PC-9 (cell line): ENCODE measurements at regions not wholly inside any gene's neighbourhood (a gene's known extent, or its start where the extent isn't known, plus 50 kb on each side); places are given as distances from the start of the nearest gene placed in this dataset.
"Not testable (repeated sequence)": the region's sequence is repeated elsewhere in the genome, so short reads cannot be mapped to it uniquely, and the experiment has no call there.

Experiments used
- BruUV-seq: library from RNA; stranded (reverse); fragments of 400-500 nt; replicated peaks from 2 replicates; lab custom pipeline; 2021; lab: Mats Ljungman, UMichigan
- CTCF ChIA-PET: fragments of 300-600 bp; sonication (Branson Sonifier 250); formaldehyde crosslinking; loops from one replicate; lab custom pipeline; 2022; ENCODE audit warnings: antibody characterized with exemption; lab: Charles Lee
- POLR2A ChIA-PET: fragments of 300-600 bp; sonication (Branson Sonifier 250); formaldehyde crosslinking; loops from one replicate; lab custom pipeline; 2022; ENCODE audit warnings: antibody characterized with exemption; ENCODE audit not compliant: unreplicated experiment; lab: Charles Lee
- DNase-seq, 2 experiments: peaks; one replicate each; pipeline versions ENCODE4 v3.0.0 to v3.0.0-alpha.2; 2015 to 2022; ENCODE audit warnings: mixed read lengths in 1 of 2
- H2AFZ ChIP-seq: fragments of 200-600 bp; sonication (generic); 2 replicates; pipeline ENCODE4 v1.8.1; 2017; ENCODE audit warnings: antibody characterized with exemption
- H3F3A ChIP-seq: fragments of 200-600 bp; sonication (generic); 2 replicates; pipeline ENCODE4 v1.8.1; 2017; ENCODE audit warnings: antibody characterized with exemption, mild to moderate bottlenecking, low read depth; ENCODE audit not compliant: insufficient read depth
- H3K27ac ChIP-seq: fragments of 200-600 bp; sonication (generic); 2 replicates; pipeline ENCODE4 v1.6.1; 2016; ENCODE audit warnings: mixed run types
- H3K27me3 ChIP-seq: fragments of 200-600 bp; sonication (generic); 2 replicates; pipeline ENCODE4 v1.6.1; 2016; ENCODE audit warnings: low read depth, mixed run types; ENCODE audit not compliant: insufficient read depth
- H3K36me3 ChIP-seq: fragments of 200-600 bp; sonication (generic); 2 replicates; pipeline ENCODE4 v1.6.1; 2016; ENCODE audit warnings: low read depth, mixed run types
- H3K4me1 ChIP-seq: fragments of 200-600 bp; sonication (generic); replicated peaks from 2 replicates; pipeline ENCODE4 v1.6.1; 2016; ENCODE audit warnings: mixed run types; ENCODE audit not compliant: insufficient read depth
- H3K4me2 ChIP-seq: fragments of 200-600 bp; sonication (generic); 2 replicates; pipeline ENCODE4 v1.6.1; 2017; ENCODE audit warnings: mixed run types
- H3K4me3 ChIP-seq: fragments of 200-600 bp; sonication (generic); 2 replicates; pipeline ENCODE4 v1.6.1; 2016; ENCODE audit warnings: mixed run types
- H3K79me2 ChIP-seq: fragments of 200-600 bp; sonication (generic); 2 replicates; pipeline ENCODE4 v1.6.1; 2017; ENCODE audit warnings: low read depth, mixed run types
- H3K9me2 ChIP-seq: fragments of 200-600 bp; sonication (generic); 2 replicates; pipeline ENCODE4 v1.8.1; 2017; ENCODE audit warnings: mild to moderate bottlenecking; ENCODE audit not compliant: insufficient read depth
- H3K9me3 ChIP-seq: fragments of 200-600 bp; sonication (generic); 2 replicates; pipeline ENCODE4 v1.8.1; 2016; ENCODE audit warnings: low read depth; ENCODE audit not compliant: insufficient read depth
- H4K20me1 ChIP-seq: fragments of 200-600 bp; sonication (generic); 2 replicates; pipeline ENCODE4 v1.8.1; 2017; ENCODE audit not compliant: insufficient read depth
- CTCF ChIP-seq: fragments of 200-600 bp; sonication (generic); conservative IDR thresholded peaks from 2 replicates; pipeline ENCODE4 v1.6.1; 2017; ENCODE audit warnings: mixed run types, antibody characterized with exemption, mild to moderate bottlenecking, moderate library complexity
- EZH2 ChIP-seq: fragments of 200-600 bp; sonication (generic); IDR thresholded peaks from 2 replicates; pipeline ENCODE4 v1.8.0; 2017; ENCODE audit warnings: antibody characterized with exemption, low read depth
- intact Hi-C: fragments of 100-400 bp; cut with micrococcal nuclease; formaldehyde crosslinking; loops from one replicate; pipeline ENCODE4 v1.10.0; 2022; ENCODE audit not compliant: unreplicated experiment

GRCh38 chr12:33041562-33041961 lies 145.0 kb upstream of the PKP2 start:
- POLR2A ChIA-PET, result no interaction called here

GRCh38 chr12:33033999-33034398 lies 137.4 kb upstream of the PKP2 start:
- BruUV-seq, H3F3A ChIP-seq, H3K4me2 ChIP-seq, CTCF ChIA-PET, intact Hi-C loops, H3K36me3 ChIP-seq, H3K27me3 ChIP-seq, H3K79me2 ChIP-seq, H2AFZ ChIP-seq, H3K27ac ChIP-seq, H3K9me2 ChIP-seq, POLR2A ChIA-PET, H3K9me3 ChIP-seq, H3K4me3 ChIP-seq, DNase-seq, H4K20me1 ChIP-seq, H3K4me1 ChIP-seq: not testable (repeated sequence)

More at GRCh38 chr12:33041562-33041961, 145.0 kb upstream of the PKP2 start:
- Histone ChIP-seq H3K4me1 (no peaks in the 10 kb centered on the region), H3K4me2 (no peak overlapping the region), H3K36me3 (no peaks in the 10 kb centered on the region), H2AFZ (no peak overlapping the region), H3K4me3 (no peak overlapping the region), H3K27ac (no peak overlapping the region), H3K27me3 (no peaks in the 10 kb centered on the region), H3K9me3 (peaks cover 3% of the 10 kb centered on the region; the same call in 1 of the 2 replicates), H3K79me2 (no peaks in the 10 kb centered on the region), H3F3A (no peaks in the 10 kb centered on the region), H3K9me2 (no peaks in the 10 kb centered on the region), H4K20me1 (no peaks in the 10 kb centered on the region)
- no TSS peak for BruUV-seq
- CTCF ChIA-PET, result no interaction called here
- no peak for TF ChIP-seq CTCF
- TF ChIP-seq EZH2, result no peak
- DNase-seq, result no peak
- intact Hi-C loops, result no loop called here

GRCh38 chr12:33026791-33027190 lies 130.2 kb upstream of the PKP2 start:
- Histone ChIP-seq H4K20me1 (no peaks in the 10 kb centered on the region), H3K4me1 (peaks cover 2% of the 10 kb centered on the region), H3K4me3 (no peak overlapping the region), H3K9me3 (no peaks in the 10 kb centered on the region; the same call in 1 of the 2 replicates), H3F3A (0 out of 2 replicates have a peak, but pooled peaks cover 1% of the 10 kb centered on the region), H3K4me2 (no peak overlapping the region), H3K27me3 (no peaks in the 10 kb centered on the region), H3K9me2 (no peaks in the 10 kb centered on the region), H3K36me3 (no peaks in the 10 kb centered on the region), H2AFZ (peak overlapping the region; percentile 62; the same call in 1 of the 2 replicates), H3K27ac (no peak overlapping the region), H3K79me2 (no peaks in the 10 kb centered on the region)
- intact Hi-C loops, result no loop called here
- no TSS peak for BruUV-seq
- CTCF ChIA-PET, result no interaction called here
- TF ChIP-seq CTCF (no peak), EZH2 (no peak)
- POLR2A ChIA-PET, result no interaction called here
- DNase-seq, result no peak

- H3K4me2 ChIP-seq, intact Hi-C loops, H3K4me3 ChIP-seq, H3K9me3 ChIP-seq, H3K36me3 ChIP-seq, H3K27me3 ChIP-seq, POLR2A ChIA-PET, H3K9me2 ChIP-seq, H2AFZ ChIP-seq, CTCF ChIA-PET, H4K20me1 ChIP-seq, H3K27ac ChIP-seq, H3K79me2 ChIP-seq, BruUV-seq, DNase-seq: not testable (repeated sequence)
- peaks cover 19% of the 10 kb centered on the region for H3K4me1 ChIP-seq
- H3F3A ChIP-seq, result peaks cover 14% of the 10 kb centered on the region; the same call in 1 of the 2 replicates
Observed at GRCh38 chr12:33022724-33023123, 126.1 kb upstream of the PKP2 start.

GRCh38 chr12:33017029-33017428 lies 120.5 kb upstream of the PKP2 start:
- peaks cover 22% of the 10 kb centered on the region for H3F3A ChIP-seq
- POLR2A ChIA-PET, H3K9me2 ChIP-seq, H3K27ac ChIP-seq, DNase-seq, H4K20me1 ChIP-seq, CTCF ChIA-PET, H3K27me3 ChIP-seq, H3K4me2 ChIP-seq, H3K4me3 ChIP-seq, intact Hi-C loops, H2AFZ ChIP-seq, H3K36me3 ChIP-seq, BruUV-seq, H3K79me2 ChIP-seq: not testable (repeated sequence)
- peaks cover 22% of the 10 kb centered on the region; the same call in 1 of the 2 replicates for H3K9me3 ChIP-seq
- H3K4me1 ChIP-seq, result peaks cover 28% of the 10 kb centered on the region
